GM18498 (cell line): ENCODE measurements at regions not wholly inside any gene's neighbourhood (a gene's known extent, or its start where the extent isn't known, plus 50 kb on each side); places are given as distances from the start of the nearest gene placed in this dataset.
"Not testable (repeated sequence)": the region's sequence is repeated elsewhere in the genome, so short reads cannot be mapped to it uniquely, and the experiment has no call there.

Experiments used
- ATAC-seq: cut with Tn5 transposase; IDR thresholded peaks from one replicate; pipeline ENCODE4 v1.9.1; 2021; ENCODE audit warnings: mild to moderate bottlenecking, moderate library complexity; ENCODE audit not compliant: unreplicated experiment

GRCh38 chr2:42979416-42979869, 187.1 kb upstream of the HAAO start:
- no peak for ATAC-seq

- no peak for ATAC-seq
These were observed 186.6 kb upstream of the HAAO start for GRCh38 chr2:42978887-42979415.

- ATAC-seq = no peak
These were observed 185.9 kb upstream of the HAAO start for GRCh38 chr2:42978175-42978886.

GRCh38 chr2:42977270-42978174, 185.1 kb upstream of the HAAO start:
- no peak for ATAC-seq

GRCh38 chr2:42976351-42976750, 184.0 kb upstream of the HAAO start:
- ATAC-seq = no peak

- no peak for ATAC-seq
These were observed 182.6 kb upstream of the HAAO start for GRCh38 chr2:42974721-42975717.

GRCh38 chr2:42974169-42974720, 181.9 kb upstream of the HAAO start:
- ATAC-seq = no peak

GRCh38 chr2:42973726-42974125, 181.3 kb upstream of the HAAO start:
- no peak for ATAC-seq

- ATAC-seq = not testable (repeated sequence)
These were observed 180.6 kb upstream of the HAAO start for GRCh38 chr2:42972933-42973516.

GRCh38 chr2:42971947-42972736, 179.8 kb upstream of the HAAO start:
- ATAC-seq = peak; percentile 43

GRCh38 chr2:42971381-42971780, 179.0 kb upstream of the HAAO start:
- ATAC-seq = no peak

GRCh38 chr2:42970151-42970550, 177.8 kb upstream of the HAAO start:
- no peak for ATAC-seq

GRCh38 chr2:42969231-42970150, 177.1 kb upstream of the HAAO start:
- no peak for ATAC-seq

- no peak for ATAC-seq
These were observed 175.7 kb upstream of the HAAO start for GRCh38 chr2:42967959-42968674.

- no peak for ATAC-seq
These were observed 173.5 kb upstream of the HAAO start for GRCh38 chr2:42965910-42966309.

GRCh38 chr2:42965196-42965595, 172.8 kb upstream of the HAAO start:
- no peak for ATAC-seq

- no peak for ATAC-seq
These were observed 172.2 kb upstream of the HAAO start for GRCh38 chr2:42964439-42965083.
